ENCODE measurements at regions not wholly inside any gene's neighbourhood (a gene's known extent, or its start where the extent isn't known, plus 50 kb on each side); places are given as distances from the start of the nearest gene placed in this dataset.

DNA sequence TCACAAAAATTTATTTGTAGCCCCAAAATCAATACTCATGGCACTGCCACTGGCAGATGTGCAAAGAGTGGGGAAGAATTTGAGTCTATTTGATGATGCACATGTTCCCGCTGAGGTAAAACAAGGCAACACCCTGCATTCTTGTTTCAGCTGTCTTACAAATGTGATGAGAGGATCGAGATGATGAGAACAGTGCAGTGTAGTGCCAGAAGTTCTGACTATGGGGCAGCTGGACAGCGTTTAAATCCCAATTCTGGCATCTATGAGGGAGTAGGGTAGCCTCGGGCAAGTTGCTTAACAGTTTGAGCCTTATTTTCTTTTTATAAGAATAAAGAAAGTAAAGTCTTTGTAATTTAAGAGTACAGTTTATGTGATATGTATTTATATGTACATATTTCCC, 296.7 kb upstream of the FKBP1C start:
- TF ChIP-seq, protein P1, sequence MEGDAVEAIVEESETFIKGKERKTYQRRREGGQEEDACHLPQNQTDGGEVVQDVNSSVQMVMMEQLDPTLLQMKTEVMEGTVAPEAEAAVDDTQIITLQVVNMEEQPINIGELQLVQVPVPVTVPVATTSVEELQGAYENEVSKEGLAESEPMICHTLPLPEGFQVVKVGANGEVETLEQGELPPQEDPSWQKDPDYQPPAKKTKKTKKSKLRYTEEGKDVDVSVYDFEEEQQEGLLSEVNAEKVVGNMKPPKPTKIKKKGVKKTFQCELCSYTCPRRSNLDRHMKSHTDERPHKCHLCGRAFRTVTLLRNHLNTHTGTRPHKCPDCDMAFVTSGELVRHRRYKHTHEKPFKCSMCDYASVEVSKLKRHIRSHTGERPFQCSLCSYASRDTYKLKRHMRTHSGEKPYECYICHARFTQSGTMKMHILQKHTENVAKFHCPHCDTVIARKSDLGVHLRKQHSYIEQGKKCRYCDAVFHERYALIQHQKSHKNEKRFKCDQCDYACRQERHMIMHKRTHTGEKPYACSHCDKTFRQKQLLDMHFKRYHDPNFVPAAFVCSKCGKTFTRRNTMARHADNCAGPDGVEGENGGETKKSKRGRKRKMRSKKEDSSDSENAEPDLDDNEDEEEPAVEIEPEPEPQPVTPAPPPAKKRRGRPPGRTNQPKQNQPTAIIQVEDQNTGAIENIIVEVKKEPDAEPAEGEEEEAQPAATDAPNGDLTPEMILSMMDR (IDR thresholded peaks at IDR 0.05; ENCODE audit: poor library complexity, severe bottlenecking) = no peak
- TF ChIP-seq EZH2 (IDR thresholded peaks at IDR 0.05; ENCODE audit: borderline replicate concordance, insufficient read depth, low read length, poor library complexity, severe bottlenecking) (no peak), EP300 (conservative IDR thresholded peaks at IDR 0.05; ENCODE audit: poor library complexity, severe bottlenecking) (no peak), TAF1 (IDR thresholded peaks at IDR 0.05; ENCODE audit: low read depth) (no peak), POLR2AphosphoS5 (IDR thresholded peaks at IDR 0.05) (no peak), SMC3 (conservative IDR thresholded peaks at IDR 0.05; ENCODE audit: poor library complexity) (no peak)
- TF ChIP-seq, protein P2, sequence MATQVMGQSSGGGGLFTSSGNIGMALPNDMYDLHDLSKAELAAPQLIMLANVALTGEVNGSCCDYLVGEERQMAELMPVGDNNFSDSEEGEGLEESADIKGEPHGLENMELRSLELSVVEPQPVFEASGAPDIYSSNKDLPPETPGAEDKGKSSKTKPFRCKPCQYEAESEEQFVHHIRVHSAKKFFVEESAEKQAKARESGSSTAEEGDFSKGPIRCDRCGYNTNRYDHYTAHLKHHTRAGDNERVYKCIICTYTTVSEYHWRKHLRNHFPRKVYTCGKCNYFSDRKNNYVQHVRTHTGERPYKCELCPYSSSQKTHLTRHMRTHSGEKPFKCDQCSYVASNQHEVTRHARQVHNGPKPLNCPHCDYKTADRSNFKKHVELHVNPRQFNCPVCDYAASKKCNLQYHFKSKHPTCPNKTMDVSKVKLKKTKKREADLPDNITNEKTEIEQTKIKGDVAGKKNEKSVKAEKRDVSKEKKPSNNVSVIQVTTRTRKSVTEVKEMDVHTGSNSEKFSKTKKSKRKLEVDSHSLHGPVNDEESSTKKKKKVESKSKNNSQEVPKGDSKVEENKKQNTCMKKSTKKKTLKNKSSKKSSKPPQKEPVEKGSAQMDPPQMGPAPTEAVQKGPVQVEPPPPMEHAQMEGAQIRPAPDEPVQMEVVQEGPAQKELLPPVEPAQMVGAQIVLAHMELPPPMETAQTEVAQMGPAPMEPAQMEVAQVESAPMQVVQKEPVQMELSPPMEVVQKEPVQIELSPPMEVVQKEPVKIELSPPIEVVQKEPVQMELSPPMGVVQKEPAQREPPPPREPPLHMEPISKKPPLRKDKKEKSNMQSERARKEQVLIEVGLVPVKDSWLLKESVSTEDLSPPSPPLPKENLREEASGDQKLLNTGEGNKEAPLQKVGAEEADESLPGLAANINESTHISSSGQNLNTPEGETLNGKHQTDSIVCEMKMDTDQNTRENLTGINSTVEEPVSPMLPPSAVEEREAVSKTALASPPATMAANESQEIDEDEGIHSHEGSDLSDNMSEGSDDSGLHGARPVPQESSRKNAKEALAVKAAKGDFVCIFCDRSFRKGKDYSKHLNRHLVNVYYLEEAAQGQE (IDR thresholded peaks at IDR 0.05; ENCODE audit: borderline replicate concordance) = no peak

All from neural cell (in vitro differentiated cells).